ENCODE measurements at regions not wholly inside any gene's neighbourhood (a gene's known extent, or its start where the extent isn't known, plus 50 kb on each side); places are given as distances from the start of the nearest gene placed in this dataset.
"Not testable (repeated sequence)": the region's sequence is repeated elsewhere in the genome, so short reads cannot be mapped to it uniquely, and the experiment has no call there.

- DNase-seq, result not testable (repeated sequence)
Measured at GRCh38 chr4:9110700-9111099, 59.5 kb upstream of the FAM90A26 start.

GRCh38 chr4:9103148-9103524 lies 67.1 kb upstream of the FAM90A26 start:
- not testable (repeated sequence) for DNase-seq

GRCh38 chr4:9102471-9103147 lies 67.6 kb upstream of the FAM90A26 start:
- DNase-seq, result not testable (repeated sequence)

- not testable (repeated sequence) for DNase-seq
Measured at GRCh38 chr4:9096330-9096729, 73.9 kb upstream of the FAM90A26 start.

GRCh38 chr4:9078796-9079195 lies 91.4 kb upstream of the FAM90A26 start:
- DNase-seq, result peak; percentile 18

GRCh38 chr4:9076974-9077373 lies 93.2 kb upstream of the FAM90A26 start:
- DNase-seq, result not testable (repeated sequence)

- not testable (repeated sequence) for DNase-seq
Measured at GRCh38 chr4:9076486-9076885, 93.7 kb upstream of the FAM90A26 start.

GRCh38 chr4:9073371-9073770 lies 96.8 kb upstream of the FAM90A26 start:
- not testable (repeated sequence) for DNase-seq

- DNase-seq, result not testable (repeated sequence)
Measured at GRCh38 chr4:9072521-9073220, 97.5 kb upstream of the FAM90A26 start.

GRCh38 chr4:9067923-9068322 lies 102.3 kb upstream of the FAM90A26 start:
- not testable (repeated sequence) for DNase-seq

- DNase-seq, result not testable (repeated sequence)
Measured at GRCh38 chr4:9063612-9064011, 106.6 kb upstream of the FAM90A26 start.

- not testable (repeated sequence) for DNase-seq
Measured at GRCh38 chr4:9024866-9025265, 145.3 kb upstream of the FAM90A26 start.

GRCh38 chr4:9009792-9010191 lies 138.2 kb upstream of the HMX1 start:
- not testable (repeated sequence) for DNase-seq

- DNase-seq, result not testable (repeated sequence)
Measured at GRCh38 chr4:9008407-9008806, 136.8 kb upstream of the HMX1 start.

- DNase-seq, result not testable (repeated sequence)
Measured at GRCh38 chr4:9001153-9001552, 129.5 kb upstream of the HMX1 start.

GRCh38 chr4:9000505-9001001 lies 128.9 kb upstream of the HMX1 start:
- peak; percentile 49 for DNase-seq

GRCh38 chr4:8992981-8993380 lies 121.3 kb upstream of the HMX1 start:
- DNase-seq, result not testable (repeated sequence)

GRCh38 chr4:8991449-8991848 lies 119.8 kb upstream of the HMX1 start:
- not testable (repeated sequence) for DNase-seq

GRCh38 chr4:8990341-8990740 lies 118.7 kb upstream of the HMX1 start:
- not testable (repeated sequence) for DNase-seq

GRCh38 chr4:8985786-8986185 lies 114.1 kb upstream of the HMX1 start:
- not testable (repeated sequence) for DNase-seq

- not testable (repeated sequence) for DNase-seq
Measured at GRCh38 chr4:8984641-8985040, 113.0 kb upstream of the HMX1 start.

- DNase-seq, result not testable (repeated sequence)
Measured at GRCh38 chr4:8983921-8984320, 112.3 kb upstream of the HMX1 start.
